ENCODE measurements at regions not wholly inside any gene's neighbourhood (a gene's known extent, or its start where the extent isn't known, plus 50 kb on each side); places are given as distances from the start of the nearest gene placed in this dataset.

DNA sequence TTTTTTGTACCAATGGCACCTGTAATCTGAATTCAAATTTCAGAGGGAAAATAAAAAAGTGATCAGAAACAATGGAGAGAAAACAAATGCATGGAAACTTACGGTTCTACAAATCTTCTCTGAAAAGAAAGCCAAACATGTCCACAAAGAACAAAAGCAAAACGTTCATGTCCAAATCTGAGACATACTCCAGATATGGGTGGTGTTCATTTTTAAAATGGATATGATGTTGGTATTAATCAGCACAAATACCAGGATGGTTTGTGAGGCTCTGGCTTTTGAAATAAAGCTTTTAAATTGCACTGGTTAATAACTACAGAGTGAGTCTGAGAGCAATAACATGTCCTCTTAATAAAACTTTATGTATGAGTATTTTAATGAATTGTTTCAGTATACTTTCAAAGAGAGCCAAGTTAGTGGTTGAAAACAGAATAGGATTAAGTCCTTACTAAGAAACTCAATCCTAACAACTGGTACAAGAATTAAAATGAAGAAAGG is 366.4 kb downstream of the INHBA start:
- H3K27ac ChIP-seq (ENCODE audit: insufficient read depth, low read depth, low read length, poor library complexity, severe bottlenecking) = no peak overlapping the region
- no peaks in the 10 kb centered on the region for H3K4me1 ChIP-seq (ENCODE audit: control insufficient read depth, insufficient read depth, low read length)

DNA sequence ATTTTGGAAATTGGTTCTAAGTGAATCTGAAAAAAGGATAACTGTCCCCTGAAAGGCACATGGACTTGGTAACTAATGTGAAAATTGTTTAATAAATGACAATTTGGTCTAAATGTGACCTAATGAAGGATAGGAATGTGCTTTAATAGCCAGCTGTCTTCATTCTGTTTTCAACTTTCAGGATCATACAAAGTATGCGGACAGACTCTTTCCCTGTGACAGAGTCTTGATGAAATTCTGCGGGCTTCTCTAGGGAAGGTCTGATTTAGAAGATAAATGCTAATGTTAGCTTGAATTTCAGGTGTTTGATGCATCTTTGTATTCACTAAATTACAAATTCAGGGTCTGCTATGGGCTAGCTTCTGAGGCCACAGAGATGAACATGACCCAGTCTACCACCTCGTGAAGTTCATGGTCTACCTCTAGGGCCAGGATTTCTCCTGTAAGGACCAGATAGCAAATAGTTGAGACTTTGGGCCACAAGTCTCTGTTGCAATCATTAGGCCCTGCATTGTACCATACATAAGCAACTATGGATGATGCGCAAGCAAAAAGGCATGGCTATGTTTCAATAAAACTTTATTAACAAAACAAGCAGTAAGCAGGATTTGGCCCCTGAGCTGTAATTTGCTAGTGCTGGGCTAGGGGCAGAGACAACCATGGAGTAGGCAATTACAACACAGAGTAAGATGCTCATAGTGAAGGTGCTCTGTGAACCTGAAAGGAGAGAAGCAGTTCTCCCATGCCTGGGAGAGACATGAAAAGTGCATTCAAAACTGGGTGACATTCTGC is 368.6 kb downstream of the INHBA start:
- WGBS, 2 experiments = 84% methylated on average over 4 of the region's 4 CpGs
- no peaks in the 10 kb centered on the region for H3K27me3 ChIP-seq (ENCODE audit: control insufficient read depth, insufficient read depth, low read length, poor library complexity, severe bottlenecking)
- H3K27ac ChIP-seq (ENCODE audit: insufficient read depth, low read depth, low read length, poor library complexity, severe bottlenecking) = no peak overlapping the region
- no peaks in the 10 kb centered on the region for H3K9me3 ChIP-seq (ENCODE audit: control insufficient read depth, low read length)
- H3K4me3 ChIP-seq (ENCODE audit: insufficient read depth, low read depth, low read length) = no peak overlapping the region
- no peaks in the 10 kb centered on the region for H3K4me1 ChIP-seq (ENCODE audit: control insufficient read depth, insufficient read depth, low read length)
- H3K36me3 ChIP-seq (ENCODE audit: control insufficient read depth, insufficient read depth, low read length) = no peaks in the 10 kb centered on the region

More for the DNA sequence above, 366.4 kb downstream of the INHBA start:
- H3K4me3 ChIP-seq (ENCODE audit: insufficient read depth, low read depth, low read length) = no peak overlapping the region
- no peaks in the 10 kb centered on the region for H3K9me3 ChIP-seq (ENCODE audit: control insufficient read depth, low read length)
- no peaks in the 10 kb centered on the region for H3K27me3 ChIP-seq (ENCODE audit: control insufficient read depth, insufficient read depth, low read length, poor library complexity, severe bottlenecking)
- 95 to 100% methylated on average over 2 of the region's 2 CpGs for WGBS, 2 experiments
- H3K36me3 ChIP-seq (ENCODE audit: control insufficient read depth, insufficient read depth, low read length) = no peaks in the 10 kb centered on the region

DNA sequence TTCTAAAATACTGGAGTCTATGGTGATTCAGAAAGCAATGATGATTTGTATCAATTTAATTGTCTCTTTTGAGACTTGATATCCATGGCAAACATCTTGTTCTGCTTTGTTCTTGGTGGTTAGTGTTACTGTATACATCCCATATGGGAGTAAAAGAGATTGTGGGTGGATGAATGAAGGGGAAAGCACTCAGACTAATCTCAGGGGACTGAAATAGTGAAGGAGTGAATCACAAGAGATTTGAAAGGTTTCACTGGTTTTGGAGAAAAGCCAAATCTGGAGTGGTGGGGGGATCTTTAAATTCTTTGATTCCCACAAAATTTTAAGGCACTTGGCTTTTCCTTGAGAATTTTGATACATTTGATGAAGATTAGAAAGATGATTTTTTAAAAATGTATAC is 369.4 kb downstream of the INHBA start:
- Histone ChIP-seq H3K27ac (ENCODE audit: insufficient read depth, low read depth, low read length, poor library complexity, severe bottlenecking) (no peak overlapping the region), H3K27me3 (ENCODE audit: control insufficient read depth, insufficient read depth, low read length, poor library complexity, severe bottlenecking) (no peaks in the 10 kb centered on the region), H3K36me3 (ENCODE audit: control insufficient read depth, insufficient read depth, low read length) (no peaks in the 10 kb centered on the region), H3K4me3 (ENCODE audit: insufficient read depth, low read depth, low read length) (no peak overlapping the region), H3K4me1 (ENCODE audit: control insufficient read depth, insufficient read depth, low read length) (no peaks in the 10 kb centered on the region), H3K9me3 (ENCODE audit: control insufficient read depth, low read length) (no peaks in the 10 kb centered on the region)

DNA sequence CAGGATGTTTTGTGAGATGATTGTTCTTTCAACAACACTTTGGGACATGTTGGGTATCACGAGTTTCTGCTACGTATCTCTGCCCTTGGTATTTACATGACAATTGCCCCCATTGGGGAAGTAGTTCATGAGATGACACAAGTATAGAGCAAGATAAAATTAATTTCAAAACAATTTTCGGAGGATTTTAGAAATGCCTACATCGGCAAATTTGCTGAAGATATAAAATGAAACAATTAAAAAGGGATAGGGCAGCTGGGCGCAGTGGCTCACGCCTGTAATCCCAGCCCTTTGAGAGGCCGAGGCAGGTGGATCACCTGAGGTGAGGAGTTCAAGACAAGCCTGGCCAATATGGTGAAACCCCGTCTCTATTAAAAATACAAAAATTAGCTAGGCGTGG is 371.7 kb downstream of the INHBA start:
- Histone ChIP-seq H3K36me3 (ENCODE audit: control insufficient read depth, insufficient read depth, low read length) (no peaks in the 10 kb centered on the region), H3K27ac (ENCODE audit: insufficient read depth, low read depth, low read length, poor library complexity, severe bottlenecking) (no peak overlapping the region), H3K4me3 (ENCODE audit: insufficient read depth, low read depth, low read length) (no peak overlapping the region), H3K4me1 (ENCODE audit: control insufficient read depth, insufficient read depth, low read length) (no peaks in the 10 kb centered on the region), H3K9me3 (ENCODE audit: control insufficient read depth, low read length) (no peaks in the 10 kb centered on the region), H3K27me3 (ENCODE audit: control insufficient read depth, insufficient read depth, low read length, poor library complexity, severe bottlenecking) (no peaks in the 10 kb centered on the region)
- 90 to 91% methylated on average over 9 of the region's 9 CpGs for WGBS, 2 experiments

DNA sequence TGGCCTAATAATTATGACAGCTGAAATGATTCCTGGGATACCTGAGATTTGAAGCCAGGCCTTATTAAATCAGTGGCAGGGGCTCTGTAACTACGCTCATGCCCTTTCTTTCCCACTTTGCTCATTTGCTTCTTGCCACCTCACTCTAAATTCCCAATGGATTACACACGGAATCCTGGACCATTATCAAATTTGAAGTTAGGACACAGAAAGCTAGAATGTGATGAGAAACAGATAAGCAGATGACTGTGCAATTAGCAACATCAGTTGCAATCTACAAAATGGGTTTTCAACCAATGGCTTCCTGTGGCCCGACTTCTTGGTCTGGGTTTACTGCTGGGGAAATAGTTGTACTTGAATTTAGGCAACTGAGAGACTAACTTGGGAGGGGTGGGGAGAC is 374.3 kb downstream of the INHBA start:
- H3K9me3 ChIP-seq (ENCODE audit: control insufficient read depth, low read length) = no peaks in the 10 kb centered on the region
- H3K27ac ChIP-seq (ENCODE audit: insufficient read depth, low read depth, low read length, poor library complexity, severe bottlenecking) = no peak overlapping the region
- no peaks in the 10 kb centered on the region for H3K27me3 ChIP-seq (ENCODE audit: control insufficient read depth, insufficient read depth, low read length, poor library complexity, severe bottlenecking)
- H3K36me3 ChIP-seq (ENCODE audit: control insufficient read depth, insufficient read depth, low read length) = no peaks in the 10 kb centered on the region
- H3K4me1 ChIP-seq (ENCODE audit: control insufficient read depth, insufficient read depth, low read length) = peaks cover 4% of the 10 kb centered on the region
- 92 to 94% methylated on average over 3 of the region's 3 CpGs for WGBS, 2 experiments
- no peak overlapping the region for H3K4me3 ChIP-seq (ENCODE audit: insufficient read depth, low read depth, low read length)

DNA sequence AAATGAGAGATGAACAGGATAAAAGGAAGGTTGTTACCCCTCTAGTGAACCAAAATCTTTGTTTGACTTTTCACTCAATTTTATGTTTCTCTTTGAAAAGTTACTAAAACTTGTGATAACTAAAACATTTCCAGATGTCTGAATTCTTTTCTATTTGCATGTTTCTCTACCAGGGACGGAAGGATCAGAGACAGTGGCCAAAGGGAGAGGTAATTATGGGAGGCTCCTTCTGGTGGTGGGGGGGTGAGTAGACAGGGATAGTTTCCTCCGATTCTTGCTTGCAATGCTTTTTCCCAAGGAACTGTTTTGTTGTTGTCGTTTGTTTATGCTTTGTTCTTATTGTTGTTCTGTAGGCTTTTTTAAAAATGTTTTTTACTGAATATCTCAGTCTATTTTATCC is 374.8 kb downstream of the INHBA start:
- Histone ChIP-seq H3K27ac (ENCODE audit: insufficient read depth, low read depth, low read length, poor library complexity, severe bottlenecking) (no peak overlapping the region), H3K27me3 (ENCODE audit: control insufficient read depth, insufficient read depth, low read length, poor library complexity, severe bottlenecking) (no peaks in the 10 kb centered on the region), H3K9me3 (ENCODE audit: control insufficient read depth, low read length) (no peaks in the 10 kb centered on the region), H3K4me3 (ENCODE audit: insufficient read depth, low read depth, low read length) (no peak overlapping the region), H3K4me1 (ENCODE audit: control insufficient read depth, insufficient read depth, low read length) (peaks cover 4% of the 10 kb centered on the region), H3K36me3 (ENCODE audit: control insufficient read depth, insufficient read depth, low read length) (no peaks in the 10 kb centered on the region)
- WGBS, 2 experiments = 81 to 84% methylated on average over 3 of the region's 3 CpGs

DNA sequence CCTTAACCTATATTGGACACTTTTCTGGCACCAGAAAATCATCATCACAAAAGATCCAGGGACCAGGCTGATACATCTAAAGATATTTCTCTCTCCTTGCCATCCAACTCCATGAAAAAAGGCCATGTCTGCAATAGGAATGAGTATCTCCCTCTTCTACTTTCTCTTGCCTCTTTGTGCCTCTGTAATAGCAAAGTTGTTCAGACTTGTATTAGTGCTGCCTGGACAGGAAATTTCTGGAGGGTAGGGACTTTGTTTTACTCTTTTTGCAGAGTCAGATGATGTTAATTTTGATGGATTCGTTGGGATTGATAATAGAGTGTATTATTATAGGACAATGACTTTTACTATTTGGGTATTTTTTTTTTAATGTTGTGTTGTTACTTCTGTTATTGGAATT is 376.3 kb downstream of the INHBA start:
- no peaks in the 10 kb centered on the region for H3K9me3 ChIP-seq (ENCODE audit: control insufficient read depth, low read length)
- peaks cover 4% of the 10 kb centered on the region for H3K4me1 ChIP-seq (ENCODE audit: control insufficient read depth, insufficient read depth, low read length)
- H3K36me3 ChIP-seq (ENCODE audit: control insufficient read depth, insufficient read depth, low read length) = no peaks in the 10 kb centered on the region
- no peaks in the 10 kb centered on the region for H3K27me3 ChIP-seq (ENCODE audit: control insufficient read depth, insufficient read depth, low read length, poor library complexity, severe bottlenecking)
- 93 to 94% methylated on average over 1 of the region's 1 CpG for WGBS, 2 experiments
- no peak overlapping the region for H3K4me3 ChIP-seq (ENCODE audit: insufficient read depth, low read depth, low read length)
- no peak overlapping the region for H3K27ac ChIP-seq (ENCODE audit: insufficient read depth, low read depth, low read length, poor library complexity, severe bottlenecking)

DNA sequence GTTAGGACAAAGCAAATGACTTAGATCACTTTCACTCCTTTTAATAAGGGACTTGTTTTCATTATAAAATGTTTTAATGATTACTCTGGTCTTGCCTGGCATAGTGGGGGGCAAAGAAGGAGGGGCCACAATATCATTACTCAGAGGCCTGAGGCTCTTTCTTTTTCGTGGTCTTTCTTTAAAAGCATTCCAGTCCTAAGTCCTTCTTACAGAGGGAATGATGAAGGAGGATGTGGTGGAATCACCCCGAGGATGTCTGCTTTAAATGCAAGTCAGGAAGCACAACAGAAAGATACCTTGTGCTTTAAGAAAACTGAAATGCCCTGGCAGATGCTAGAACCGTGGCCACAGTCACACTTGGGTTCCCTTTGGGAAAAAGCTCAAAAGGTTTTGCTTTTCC is 379.1 kb downstream of the INHBA start:
- no peaks in the 10 kb centered on the region for H3K27me3 ChIP-seq (ENCODE audit: control insufficient read depth, insufficient read depth, low read length, poor library complexity, severe bottlenecking)
- H3K9me3 ChIP-seq (ENCODE audit: control insufficient read depth, low read length) = no peaks in the 10 kb centered on the region
- no peak overlapping the region for H3K27ac ChIP-seq (ENCODE audit: insufficient read depth, low read depth, low read length, poor library complexity, severe bottlenecking)
- no peaks in the 10 kb centered on the region for H3K36me3 ChIP-seq (ENCODE audit: control insufficient read depth, insufficient read depth, low read length)
- no peak overlapping the region for H3K4me3 ChIP-seq (ENCODE audit: insufficient read depth, low read depth, low read length)
- peaks cover 4% of the 10 kb centered on the region for H3K4me1 ChIP-seq (ENCODE audit: control insufficient read depth, insufficient read depth, low read length)
- WGBS, 2 experiments = 62 to 75% methylated on average over 2 to 3 of the region's 3 CpGs

DNA sequence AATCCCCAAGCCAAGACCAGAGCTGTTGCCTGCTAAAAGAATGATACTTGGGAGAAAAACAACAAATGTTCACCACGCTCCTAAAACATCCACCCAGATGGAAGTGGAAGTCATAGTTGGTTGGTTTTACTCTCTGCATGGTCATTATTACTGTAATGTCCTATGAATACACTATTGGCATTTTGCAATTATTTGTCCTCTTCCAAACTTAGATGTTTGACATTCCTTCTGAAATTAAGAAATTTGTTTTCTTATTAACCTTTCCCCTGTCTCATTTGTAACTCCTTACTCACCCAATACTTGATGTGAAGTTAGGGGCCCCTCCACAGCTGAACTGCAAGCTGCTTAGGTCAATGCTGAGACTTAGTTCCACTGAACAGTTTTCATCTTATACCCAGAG is 383.3 kb downstream of the INHBA start:
- Histone ChIP-seq H3K27me3 (ENCODE audit: control insufficient read depth, insufficient read depth, low read length, poor library complexity, severe bottlenecking) (no peaks in the 10 kb centered on the region), H3K36me3 (ENCODE audit: control insufficient read depth, insufficient read depth, low read length) (no peaks in the 10 kb centered on the region), H3K9me3 (ENCODE audit: control insufficient read depth, low read length) (no peaks in the 10 kb centered on the region), H3K4me1 (ENCODE audit: control insufficient read depth, insufficient read depth, low read length) (peaks cover 4% of the 10 kb centered on the region), H3K4me3 (ENCODE audit: insufficient read depth, low read depth, low read length) (no peak overlapping the region), H3K27ac (ENCODE audit: insufficient read depth, low read depth, low read length, poor library complexity, severe bottlenecking) (no peak overlapping the region)
- 93 to 100% methylated on average over 1 of the region's 1 CpG for WGBS, 2 experiments

DNA sequence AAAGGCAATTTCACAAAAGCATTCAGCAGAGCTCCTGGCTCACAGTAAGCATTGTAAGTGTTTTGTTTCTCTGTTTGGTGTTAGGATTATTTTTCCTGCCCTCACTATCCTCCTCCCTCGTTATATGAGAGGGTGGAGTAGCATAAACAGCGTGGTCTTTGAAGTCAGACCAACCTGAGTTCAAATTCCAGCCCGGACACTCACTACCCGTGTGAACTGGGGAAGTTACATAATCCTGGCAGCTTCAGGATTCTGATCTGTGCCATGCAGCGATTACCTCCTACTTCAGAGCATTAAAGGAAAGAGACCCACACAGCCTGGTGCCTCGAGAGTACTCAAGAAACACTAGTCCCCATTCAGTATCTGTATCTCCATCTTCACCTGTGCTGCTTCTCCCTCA is 386.5 kb downstream of the INHBA start:
- no peaks in the 10 kb centered on the region for H3K27me3 ChIP-seq (ENCODE audit: control insufficient read depth, insufficient read depth, low read length, poor library complexity, severe bottlenecking)
- WGBS, 2 experiments = 90 to 94% methylated on average over 6 of the region's 6 CpGs

More for the DNA sequence above, 386.5 kb downstream of the INHBA start:
- no peaks in the 10 kb centered on the region for H3K36me3 ChIP-seq (ENCODE audit: control insufficient read depth, insufficient read depth, low read length)
- no peaks in the 10 kb centered on the region for H3K4me1 ChIP-seq (ENCODE audit: control insufficient read depth, insufficient read depth, low read length)
- no peak overlapping the region for H3K27ac ChIP-seq (ENCODE audit: insufficient read depth, low read depth, low read length, poor library complexity, severe bottlenecking)
- H3K4me3 ChIP-seq (ENCODE audit: insufficient read depth, low read depth, low read length) = no peak overlapping the region
- H3K9me3 ChIP-seq (ENCODE audit: control insufficient read depth, low read length) = no peaks in the 10 kb centered on the region
